GM23338 (cell line): ENCODE measurements at regions not wholly inside any gene's neighbourhood (a gene's known extent, or its start where the extent isn't known, plus 50 kb on each side); places are given as distances from the start of the nearest gene placed in this dataset.

Experiments used
- ATAC-seq: fragments of 200-7000 bp; cut with Tn5 transposase; 3 replicates; pipeline ENCODE4 v1.9.1; 2020
- DNase-seq: peaks from one replicate; pipeline ENCODE4 v3.0.0-alpha.2; 2015; ENCODE audit warnings: low spot score
- H2AFZ ChIP-seq: fragments of 200-600 bp; sonication (generic); 2 replicates; pipeline ENCODE4 v1.8.0; 2016; ENCODE audit warnings: antibody characterized with exemption, mild to moderate bottlenecking, moderate library complexity
- H3F3A ChIP-seq: fragments of 200-600 bp; sonication (generic); replicated peaks from 2 replicates; pipeline ENCODE4 v1.8.0; 2017; ENCODE audit warnings: antibody characterized with exemption, mixed run types, low read depth
- H3K27ac ChIP-seq: fragments of 200-600 bp; sonication (generic); 2 replicates; pipeline ENCODE4 v1.6.1; 2016; ENCODE audit warnings: low read depth
- H3K27me3 ChIP-seq: fragments of 200-600 bp; sonication (generic); 2 replicates; pipeline ENCODE4 v1.8.0; 2016; ENCODE audit warnings: mild to moderate bottlenecking, mixed run types, moderate library complexity; ENCODE audit not compliant: insufficient read depth
- H3K36me3 ChIP-seq: fragments of 200-600 bp; sonication (generic); 2 replicates; pipeline ENCODE4 v1.8.0; 2016; ENCODE audit warnings: mild to moderate bottlenecking; ENCODE audit not compliant: insufficient read depth
- H3K4me1 ChIP-seq: fragments of 200-600 bp; sonication (generic); 2 replicates; pipeline ENCODE4 v1.8.0; 2016; ENCODE audit warnings: mild to moderate bottlenecking, moderate library complexity; ENCODE audit not compliant: insufficient read depth
- H3K4me2 ChIP-seq: fragments of 200-600 bp; sonication (generic); 2 replicates; pipeline ENCODE4 v1.7.1; 2017; ENCODE audit warnings: mixed run types
- H3K4me3 ChIP-seq: fragments of 200-600 bp; sonication (generic); 2 replicates; pipeline ENCODE4 v1.6.1; 2016; ENCODE audit warnings: mixed run types
- H3K79me2 ChIP-seq: fragments of 200-600 bp; sonication (generic); replicated peaks from 2 replicates; pipeline ENCODE4 v1.8.0; 2017; ENCODE audit warnings: mild to moderate bottlenecking; ENCODE audit not compliant: insufficient read depth
- H3K9me2 ChIP-seq: fragments of 200-600 bp; sonication (generic); 2 replicates; pipeline ENCODE4 v1.8.0; 2017; ENCODE audit not compliant: insufficient read depth
- H4K20me1 ChIP-seq: fragments of 200-600 bp; sonication (generic); replicated peaks from 2 replicates; pipeline ENCODE4 v1.8.0; 2017; ENCODE audit warnings: mild to moderate bottlenecking; ENCODE audit not compliant: insufficient read depth
- H3K27ac Mint-ChIP-seq: 2 replicates; pipeline ENCODE4 v1.8.0; 2020; ENCODE audit warnings: inconsistent platforms, mild to moderate bottlenecking, moderate library complexity, mixed read lengths
- H3K27me3 Mint-ChIP-seq: 3 replicates; pipeline ENCODE4 v1.8.0; 2022; ENCODE audit warnings: low read depth, mild to moderate bottlenecking, moderate library complexity, mixed read lengths, inconsistent platforms; ENCODE audit not compliant: insufficient read depth, poor library complexity
- H3K36me3 Mint-ChIP-seq: 3 replicates; pipeline ENCODE4 v1.8.0; 2021; ENCODE audit warnings: low read depth, mild to moderate bottlenecking, inconsistent platforms, moderate library complexity, mixed read lengths
- H3K4me1 Mint-ChIP-seq: 3 replicates; pipeline ENCODE4 v1.8.0; 2020; ENCODE audit warnings: mild to moderate bottlenecking, inconsistent platforms, mixed read lengths
- H3K4me3 Mint-ChIP-seq: 3 replicates; pipeline ENCODE4 v1.8.0; 2021; ENCODE audit warnings: moderate library complexity, mild to moderate bottlenecking, inconsistent platforms, mixed read lengths
- H3K9me3 Mint-ChIP-seq: 3 replicates; pipeline ENCODE4 v1.8.0; 2020; ENCODE audit warnings: moderate library complexity, mild to moderate bottlenecking, inconsistent platforms, mixed read lengths
- CREB1 ChIP-seq: fragments of 250-450 bp; sonication (Bioruptor Pico); IDR thresholded peaks from 2 replicates; pipeline ENCODE4 v1.5.0; 2020; ENCODE audit warnings: low read depth, mild to moderate bottlenecking, moderate library complexity
- CTCF ChIP-seq, 2 experiments: fragments of 200-600 bp in 1 of 2; sonication (generic) in 1 of 2; conservative IDR thresholded peaks; 2 replicates each; pipeline versions ENCODE4 v1.5.1 to v1.6.1; 2016 to 2017; ENCODE audit warnings: antibody characterized with exemption in 2 of 2, low read depth in 2 of 2, mild to moderate bottlenecking in 2 of 2, moderate library complexity in 1 of 2
- EZH2 ChIP-seq: fragments of 200-600 bp; sonication (generic); IDR thresholded peaks from one replicate; pipeline ENCODE4 v1.8.0; 2017; ENCODE audit warnings: antibody characterized with exemption, mild to moderate bottlenecking, low read depth; ENCODE audit not compliant: unreplicated experiment
- EZH2phosphoT487 ChIP-seq: fragments of 200-600 bp; sonication (generic); IDR thresholded peaks from one replicate; pipeline ENCODE4 v1.8.1; 2018; ENCODE audit warnings: antibody characterized with exemption; ENCODE audit not compliant: unreplicated experiment
- JUNB ChIP-seq: IDR thresholded peaks from one replicate; pipeline ENCODE4 v1.6.1; 2016; ENCODE audit warnings: antibody characterized with exemption; ENCODE audit not compliant: unreplicated experiment
- NANOG ChIP-seq: IDR thresholded peaks from 2 replicates; pipeline ENCODE4 v1.6.1; 2016; ENCODE audit warnings: antibody characterized with exemption, borderline replicate concordance
- POLR2AphosphoS5 ChIP-seq: IDR thresholded peaks from 2 replicates; pipeline ENCODE4 v1.6.1; 2016; ENCODE audit warnings: antibody characterized with exemption, low read depth
- STAT1 ChIP-seq: IDR thresholded peaks from one replicate; pipeline ENCODE4 v1.6.1; 2016; ENCODE audit warnings: antibody characterized with exemption; ENCODE audit not compliant: unreplicated experiment
- ZNF114 ChIP-seq: fragments of 250-450 bp; sonication (Bioruptor Pico); IDR thresholded peaks from 2 replicates; pipeline ENCODE4 v1.5.0; 2020; ENCODE audit warnings: mild to moderate bottlenecking, moderate library complexity
- ZNF331 ChIP-seq: fragments of 250-450 bp; sonication (Bioruptor Pico); IDR thresholded peaks from 2 replicates; pipeline ENCODE4 v1.5.0; 2020; ENCODE audit warnings: low read depth, mild to moderate bottlenecking, moderate library complexity
- TF ChIP-seq, protein P1 (sequence below): IDR thresholded peaks from one replicate; pipeline ENCODE4 v1.6.1; 2018; ENCODE audit warnings: antibody characterized with exemption; ENCODE audit not compliant: unreplicated experiment
- TF ChIP-seq, protein P2 (sequence below): IDR thresholded peaks from 2 replicates; pipeline ENCODE4 v1.6.1; 2016; ENCODE audit warnings: antibody characterized with exemption
- TF ChIP-seq, protein P3 (sequence below): fragments of 250-450 bp; sonication (Bioruptor Pico); IDR thresholded peaks from 2 replicates; pipeline ENCODE4 v1.5.0; 2020; ENCODE audit warnings: mild to moderate bottlenecking, moderate library complexity

- H3K27me3 ChIP-seq, result no peaks in the 10 kb centered on the region
- no peaks in the 10 kb centered on the region for H3K36me3 ChIP-seq
- no peaks in the 10 kb centered on the region for H3K9me2 ChIP-seq
- peaks cover 7% of the 10 kb centered on the region for H3K4me1 ChIP-seq
- Mint-ChIP-seq H3K36me3 (peaks cover 11% of the 10 kb centered on the region), H3K4me1 (peaks cover 11% of the 10 kb centered on the region), H3K27me3 (no peaks in the 10 kb centered on the region), H3K27ac (no peak overlapping the region), H3K4me3 (no peak overlapping the region), H3K9me3 (peaks cover 15% of the 10 kb centered on the region)
- peak overlapping the region; percentile 16 for H2AFZ ChIP-seq
- no peak overlapping the region for H3K4me2 ChIP-seq
- H3K27ac ChIP-seq, result no peak overlapping the region
- ATAC-seq (no peak; the same call in 2 of the 3 replicates), DNase-seq (no peak)
- no peak overlapping the region for H3K4me3 ChIP-seq
- H4K20me1 ChIP-seq, result no peaks in the 10 kb centered on the region
- TF ChIP-seq POLR2AphosphoS5, result no peak
- no peak for TF ChIP-seq EZH2
- no peak for TF ChIP-seq EZH2phosphoT487
- no peak for TF ChIP-seq JUNB
- TF ChIP-seq, protein P1, sequence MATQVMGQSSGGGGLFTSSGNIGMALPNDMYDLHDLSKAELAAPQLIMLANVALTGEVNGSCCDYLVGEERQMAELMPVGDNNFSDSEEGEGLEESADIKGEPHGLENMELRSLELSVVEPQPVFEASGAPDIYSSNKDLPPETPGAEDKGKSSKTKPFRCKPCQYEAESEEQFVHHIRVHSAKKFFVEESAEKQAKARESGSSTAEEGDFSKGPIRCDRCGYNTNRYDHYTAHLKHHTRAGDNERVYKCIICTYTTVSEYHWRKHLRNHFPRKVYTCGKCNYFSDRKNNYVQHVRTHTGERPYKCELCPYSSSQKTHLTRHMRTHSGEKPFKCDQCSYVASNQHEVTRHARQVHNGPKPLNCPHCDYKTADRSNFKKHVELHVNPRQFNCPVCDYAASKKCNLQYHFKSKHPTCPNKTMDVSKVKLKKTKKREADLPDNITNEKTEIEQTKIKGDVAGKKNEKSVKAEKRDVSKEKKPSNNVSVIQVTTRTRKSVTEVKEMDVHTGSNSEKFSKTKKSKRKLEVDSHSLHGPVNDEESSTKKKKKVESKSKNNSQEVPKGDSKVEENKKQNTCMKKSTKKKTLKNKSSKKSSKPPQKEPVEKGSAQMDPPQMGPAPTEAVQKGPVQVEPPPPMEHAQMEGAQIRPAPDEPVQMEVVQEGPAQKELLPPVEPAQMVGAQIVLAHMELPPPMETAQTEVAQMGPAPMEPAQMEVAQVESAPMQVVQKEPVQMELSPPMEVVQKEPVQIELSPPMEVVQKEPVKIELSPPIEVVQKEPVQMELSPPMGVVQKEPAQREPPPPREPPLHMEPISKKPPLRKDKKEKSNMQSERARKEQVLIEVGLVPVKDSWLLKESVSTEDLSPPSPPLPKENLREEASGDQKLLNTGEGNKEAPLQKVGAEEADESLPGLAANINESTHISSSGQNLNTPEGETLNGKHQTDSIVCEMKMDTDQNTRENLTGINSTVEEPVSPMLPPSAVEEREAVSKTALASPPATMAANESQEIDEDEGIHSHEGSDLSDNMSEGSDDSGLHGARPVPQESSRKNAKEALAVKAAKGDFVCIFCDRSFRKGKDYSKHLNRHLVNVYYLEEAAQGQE, result no peak
- TF ChIP-seq STAT1, result no peak
- TF ChIP-seq ZNF114, result no peak
- no peak for TF ChIP-seq NANOG
- no peak for TF ChIP-seq CREB1 (CRISPR knock-in tag)
- TF ChIP-seq, protein P2, sequence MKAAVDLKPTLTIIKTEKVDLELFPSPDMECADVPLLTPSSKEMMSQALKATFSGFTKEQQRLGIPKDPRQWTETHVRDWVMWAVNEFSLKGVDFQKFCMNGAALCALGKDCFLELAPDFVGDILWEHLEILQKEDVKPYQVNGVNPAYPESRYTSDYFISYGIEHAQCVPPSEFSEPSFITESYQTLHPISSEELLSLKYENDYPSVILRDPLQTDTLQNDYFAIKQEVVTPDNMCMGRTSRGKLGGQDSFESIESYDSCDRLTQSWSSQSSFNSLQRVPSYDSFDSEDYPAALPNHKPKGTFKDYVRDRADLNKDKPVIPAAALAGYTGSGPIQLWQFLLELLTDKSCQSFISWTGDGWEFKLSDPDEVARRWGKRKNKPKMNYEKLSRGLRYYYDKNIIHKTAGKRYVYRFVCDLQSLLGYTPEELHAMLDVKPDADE, result no peak
- TF ChIP-seq, protein P3, sequence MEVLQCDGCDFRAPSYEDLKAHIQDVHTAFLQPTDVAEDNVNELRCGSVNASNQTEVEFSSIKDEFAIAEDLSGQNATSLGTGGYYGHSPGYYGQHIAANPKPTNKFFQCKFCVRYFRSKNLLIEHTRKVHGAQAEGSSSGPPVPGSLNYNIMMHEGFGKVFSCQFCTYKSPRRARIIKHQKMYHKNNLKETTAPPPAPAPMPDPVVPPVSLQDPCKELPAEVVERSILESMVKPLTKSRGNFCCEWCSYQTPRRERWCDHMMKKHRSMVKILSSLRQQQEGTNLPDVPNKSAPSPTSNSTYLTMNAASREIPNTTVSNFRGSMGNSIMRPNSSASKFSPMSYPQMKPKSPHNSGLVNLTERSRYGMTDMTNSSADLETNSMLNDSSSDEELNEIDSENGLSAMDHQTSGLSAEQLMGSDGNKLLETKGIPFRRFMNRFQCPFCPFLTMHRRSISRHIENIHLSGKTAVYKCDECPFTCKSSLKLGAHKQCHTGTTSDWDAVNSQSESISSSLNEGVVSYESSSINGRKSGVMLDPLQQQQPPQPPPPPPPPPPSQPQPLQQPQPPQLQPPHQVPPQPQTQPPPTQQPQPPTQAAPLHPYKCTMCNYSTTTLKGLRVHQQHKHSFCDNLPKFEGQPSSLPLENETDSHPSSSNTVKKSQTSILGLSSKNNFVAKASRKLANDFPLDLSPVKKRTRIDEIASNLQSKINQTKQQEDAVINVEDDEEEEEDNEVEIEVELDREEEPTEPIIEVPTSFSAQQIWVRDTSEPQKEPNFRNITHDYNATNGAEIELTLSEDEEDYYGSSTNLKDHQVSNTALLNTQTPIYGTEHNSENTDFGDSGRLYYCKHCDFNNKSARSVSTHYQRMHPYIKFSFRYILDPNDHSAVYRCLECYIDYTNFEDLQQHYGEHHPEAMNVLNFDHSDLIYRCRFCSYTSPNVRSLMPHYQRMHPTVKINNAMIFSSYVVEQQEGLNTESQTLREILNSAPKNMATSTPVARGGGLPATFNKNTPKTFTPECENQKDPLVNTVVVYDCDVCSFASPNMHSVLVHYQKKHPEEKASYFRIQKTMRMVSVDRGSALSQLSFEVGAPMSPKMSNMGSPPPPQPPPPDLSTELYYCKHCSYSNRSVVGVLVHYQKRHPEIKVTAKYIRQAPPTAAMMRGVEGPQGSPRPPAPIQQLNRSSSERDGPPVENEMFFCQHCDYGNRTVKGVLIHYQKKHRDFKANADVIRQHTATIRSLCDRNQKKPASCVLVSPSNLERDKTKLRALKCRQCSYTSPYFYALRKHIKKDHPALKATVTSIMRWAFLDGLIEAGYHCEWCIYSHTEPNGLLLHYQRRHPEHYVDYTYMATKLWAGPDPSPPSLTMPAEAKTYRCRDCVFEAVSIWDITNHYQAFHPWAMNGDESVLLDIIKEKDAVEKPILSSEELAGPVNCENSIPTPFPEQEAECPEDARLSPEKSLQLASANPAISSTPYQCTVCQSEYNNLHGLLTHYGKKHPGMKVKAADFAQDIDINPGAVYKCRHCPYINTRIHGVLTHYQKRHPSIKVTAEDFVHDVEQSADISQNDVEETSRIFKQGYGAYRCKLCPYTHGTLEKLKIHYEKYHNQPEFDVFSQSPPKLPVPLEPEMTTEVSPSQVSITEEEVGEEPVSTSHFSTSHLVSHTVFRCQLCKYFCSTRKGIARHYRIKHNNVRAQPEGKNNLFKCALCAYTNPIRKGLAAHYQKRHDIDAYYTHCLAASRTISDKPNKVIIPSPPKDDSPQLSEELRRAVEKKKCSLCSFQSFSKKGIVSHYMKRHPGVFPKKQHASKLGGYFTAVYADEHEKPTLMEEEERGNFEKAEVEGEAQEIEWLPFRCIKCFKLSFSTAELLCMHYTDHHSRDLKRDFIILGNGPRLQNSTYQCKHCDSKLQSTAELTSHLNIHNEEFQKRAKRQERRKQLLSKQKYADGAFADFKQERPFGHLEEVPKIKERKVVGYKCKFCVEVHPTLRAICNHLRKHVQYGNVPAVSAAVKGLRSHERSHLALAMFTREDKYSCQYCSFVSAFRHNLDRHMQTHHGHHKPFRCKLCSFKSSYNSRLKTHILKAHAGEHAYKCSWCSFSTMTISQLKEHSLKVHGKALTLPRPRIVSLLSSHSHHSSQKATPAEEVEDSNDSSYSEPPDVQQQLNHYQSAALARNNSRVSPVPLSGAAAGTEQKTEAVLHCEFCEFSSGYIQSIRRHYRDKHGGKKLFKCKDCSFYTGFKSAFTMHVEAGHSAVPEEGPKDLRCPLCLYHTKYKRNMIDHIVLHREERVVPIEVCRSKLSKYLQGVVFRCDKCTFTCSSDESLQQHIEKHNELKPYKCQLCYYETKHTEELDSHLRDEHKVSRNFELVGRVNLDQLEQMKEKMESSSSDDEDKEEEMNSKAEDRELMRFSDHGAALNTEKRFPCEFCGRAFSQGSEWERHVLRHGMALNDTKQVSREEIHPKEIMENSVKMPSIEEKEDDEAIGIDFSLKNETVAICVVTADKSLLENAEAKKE, result no peak
- TF ChIP-seq CTCF (conservative IDR thresholded peaks at IDR 0.05; ENCODE audit: low read depth in 2 of 2), result no peak
- TF ChIP-seq ZNF331 (CRISPR knock-in tag), result no peak
- no peaks in the 10 kb centered on the region for H3K79me2 ChIP-seq
- H3F3A ChIP-seq, result no peaks in the 10 kb centered on the region
Observed at GRCh38 chr16:63629272-63629671, 1492.6 kb downstream of the CDH11 start.
